HG03066 (cell line): ENCODE measurements at regions not wholly inside any gene's neighbourhood (a gene's known extent, or its start where the extent isn't known, plus 50 kb on each side); places are given as distances from the start of the nearest gene placed in this dataset.
"Not testable (repeated sequence)": the region's sequence is repeated elsewhere in the genome, so short reads cannot be mapped to it uniquely, and the experiment has no call there.

Experiments
- ATAC-seq: cut with Tn5 transposase; IDR thresholded peaks from one replicate; pipeline ENCODE4 v1.9.1; 2021; ENCODE audit warnings: low read depth; ENCODE audit not compliant: unreplicated experiment

GRCh38 chr2:207216457-207216856 lies 50.7 kb upstream of the KLF7 start:
- no peak for ATAC-seq

DNA sequence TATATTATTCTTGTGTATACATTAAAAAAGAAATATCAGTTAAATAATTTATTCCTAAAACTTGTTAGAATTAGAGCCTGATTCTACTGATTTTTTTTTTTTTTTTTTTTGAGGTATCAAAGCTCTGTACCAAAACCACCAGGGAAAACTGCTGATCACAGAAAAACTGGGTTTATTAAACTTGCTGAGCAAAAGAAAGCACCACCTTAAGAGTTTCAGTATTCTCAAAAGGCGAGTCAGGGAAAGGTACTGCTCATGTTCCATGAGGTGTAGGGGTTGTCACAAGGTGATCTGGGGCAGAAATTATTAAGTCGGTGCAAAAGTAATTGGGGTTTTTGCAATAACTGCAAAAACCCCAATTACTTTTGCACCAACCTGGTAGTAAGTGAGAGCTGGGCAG lies 51.7 kb upstream of the KLF7 start:
- no peak for ATAC-seq

DNA sequence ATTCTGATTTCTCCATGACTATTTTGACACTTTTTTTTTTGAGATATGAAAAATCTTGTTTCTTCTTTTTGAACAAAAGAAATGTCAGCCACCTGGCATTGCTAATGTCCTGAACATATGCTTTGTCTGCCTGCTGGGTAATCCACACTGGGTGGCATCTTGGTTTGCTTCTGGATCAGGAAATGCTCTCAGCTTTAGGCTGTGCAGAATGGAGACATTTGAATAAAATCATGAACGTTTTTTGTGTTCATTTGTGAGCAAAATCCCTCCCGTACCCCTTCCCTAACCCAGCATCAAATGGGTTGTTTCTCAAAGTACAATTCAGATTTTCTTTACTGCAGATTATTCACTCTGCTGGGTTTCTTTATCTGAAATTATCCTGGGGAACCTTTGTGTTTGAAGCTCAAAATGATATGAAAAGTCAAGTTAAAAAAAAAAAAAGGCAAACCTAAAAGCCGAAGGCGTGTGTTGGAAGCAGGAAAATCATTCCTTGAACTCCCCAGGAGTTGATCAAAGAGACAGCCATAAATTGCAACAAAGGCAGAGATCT lies 53.4 kb upstream of the KLF7 start:
- no peak for ATAC-seq

DNA sequence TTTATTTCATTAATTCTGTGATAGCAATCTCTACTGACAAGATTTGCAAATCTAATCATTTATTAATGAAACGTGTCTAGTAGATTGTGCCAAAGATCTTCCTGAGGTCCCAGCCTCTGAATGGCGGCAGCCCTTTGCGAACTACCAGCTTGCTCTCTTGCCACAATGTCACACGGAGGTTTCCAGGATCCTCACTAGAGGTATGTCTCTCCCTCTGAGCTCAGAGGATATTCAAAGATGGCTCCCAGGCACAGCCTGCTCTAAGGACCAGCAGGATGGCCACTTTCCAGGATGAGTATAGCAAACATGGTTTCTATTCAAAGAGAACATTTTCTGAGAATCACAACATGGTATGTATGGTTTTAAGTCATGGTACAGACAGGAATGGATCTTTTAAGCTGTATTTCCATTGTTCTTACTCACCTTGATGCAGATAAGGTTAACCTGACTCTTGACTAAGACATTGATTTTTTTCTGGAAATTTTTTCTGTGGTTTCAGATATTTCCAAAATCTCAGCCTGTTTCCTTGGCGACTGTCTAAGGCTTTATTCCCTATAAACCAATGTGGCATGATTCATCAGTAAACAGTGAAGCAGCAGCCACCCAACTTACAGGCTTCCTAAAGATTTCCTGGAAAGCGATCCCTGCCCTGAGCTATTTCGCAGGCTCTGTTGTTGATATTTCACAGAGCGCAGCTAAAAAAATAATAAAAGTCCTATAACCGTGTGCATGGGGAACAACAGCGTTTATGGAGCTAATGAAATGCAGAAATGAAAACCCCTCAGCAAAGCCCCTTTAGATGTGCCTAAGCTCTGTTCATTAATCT lies 54.1 kb upstream of the KLF7 start:
- ATAC-seq = no peak

- no peak for ATAC-seq
Measured at GRCh38 chr2:207221731-207222130, 56.0 kb upstream of the KLF7 start.

DNA sequence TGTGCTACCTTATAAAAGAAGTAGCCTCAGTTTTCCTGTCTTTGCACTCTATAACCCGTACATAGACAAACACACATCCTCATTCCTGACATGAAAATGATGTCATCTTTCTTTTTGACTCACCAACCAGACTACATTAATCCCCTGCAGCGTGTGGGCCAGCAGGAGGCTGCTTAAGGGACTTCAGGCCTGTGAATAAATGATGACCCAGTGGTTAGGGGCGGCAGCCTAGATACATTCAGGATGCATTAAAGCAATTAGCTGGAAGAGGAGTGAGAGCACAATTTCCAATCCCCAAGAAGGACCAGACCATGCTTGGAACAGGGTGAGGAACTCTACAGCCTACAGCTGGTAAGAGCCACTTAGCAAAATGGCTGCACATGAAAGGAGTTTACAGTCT lies 57.3 kb upstream of the KLF7 start:
- ATAC-seq = peak; percentile 57

- no peak for ATAC-seq
Measured at GRCh38 chr2:207224381-207224780, 58.6 kb upstream of the KLF7 start.

DNA sequence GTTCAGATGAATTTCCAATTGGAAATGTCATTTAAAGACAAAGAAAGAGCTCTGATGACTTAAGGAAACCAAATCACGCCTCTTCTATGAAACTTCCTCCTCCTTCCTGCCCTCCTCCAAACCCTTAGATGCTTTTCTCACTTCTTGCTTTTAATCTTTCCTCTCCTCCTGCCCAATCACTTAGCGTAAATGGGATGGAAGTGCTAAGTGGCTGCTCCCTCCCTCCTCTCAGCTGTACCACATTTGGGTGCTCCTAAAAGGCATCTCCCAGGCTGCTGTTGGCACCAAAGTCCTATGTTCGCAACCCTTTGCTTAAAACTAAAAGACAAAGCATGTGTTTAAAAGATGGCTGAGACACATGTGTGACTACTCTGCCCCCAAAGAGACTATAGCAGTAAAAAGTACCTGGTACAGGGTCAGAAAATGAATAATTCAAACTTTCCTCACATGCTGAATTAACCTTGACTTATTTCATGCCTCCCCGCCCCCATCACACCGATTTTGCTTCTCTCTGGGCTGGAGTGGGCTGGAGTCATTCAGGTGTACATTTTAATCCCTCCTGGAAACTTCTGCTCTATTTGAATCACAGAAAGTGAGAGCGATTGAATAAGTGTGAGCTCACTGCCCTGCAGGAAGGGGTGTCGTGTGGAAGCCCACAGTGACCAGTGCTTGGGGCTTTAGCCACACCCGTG lies 59.2 kb upstream of the KLF7 start:
- ATAC-seq = no peak

- no peak for ATAC-seq
Measured at GRCh38 chr2:207225773-207226172, 60.0 kb upstream of the KLF7 start.

DNA sequence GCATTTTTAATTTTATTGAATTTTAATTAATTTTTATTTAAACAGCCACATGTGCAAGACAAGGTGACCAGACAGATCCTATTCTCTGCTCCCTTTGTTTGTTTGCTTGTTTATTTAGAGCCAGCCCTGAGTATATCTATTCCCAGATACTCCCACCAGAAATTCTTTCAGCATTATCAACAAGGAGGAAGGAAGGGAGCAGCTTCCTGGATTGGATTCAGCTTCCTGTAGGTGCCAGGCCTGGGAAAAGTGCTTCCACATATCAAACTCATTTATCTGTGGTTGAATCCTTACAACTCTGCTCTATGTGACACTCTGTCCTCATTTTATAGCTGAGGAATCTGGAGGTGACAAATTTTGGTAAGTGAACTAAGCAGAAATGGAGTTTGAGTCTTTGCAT lies 60.5 kb upstream of the KLF7 start:
- ATAC-seq = no peak

DNA sequence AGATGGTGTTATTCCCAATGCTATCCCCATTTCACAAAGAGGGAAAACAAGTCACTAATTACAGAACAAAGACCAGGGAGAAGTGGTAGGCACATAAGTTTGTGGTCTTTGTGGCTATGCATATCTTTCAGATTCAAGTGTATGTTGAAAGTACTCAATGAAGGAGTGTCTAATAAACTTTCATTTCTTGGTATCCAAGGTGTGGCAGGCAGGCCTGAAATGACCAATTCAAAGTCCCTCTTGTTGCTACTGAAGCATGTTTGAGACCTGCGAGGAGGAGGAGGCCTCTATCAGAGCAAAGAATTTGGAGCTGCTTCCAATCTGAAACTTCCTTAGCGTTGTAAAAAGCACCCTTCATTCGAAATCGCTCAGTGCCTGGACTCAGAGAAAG lies 60.9 kb upstream of the KLF7 start:
- no peak for ATAC-seq

GRCh38 chr2:207227062-207227748 lies 61.5 kb upstream of the KLF7 start:
- no peak for ATAC-seq

GRCh38 chr2:207227749-207228145 lies 62.0 kb upstream of the KLF7 start:
- no peak for ATAC-seq

- no peak for ATAC-seq
Measured at GRCh38 chr2:207228402-207228801, 62.7 kb upstream of the KLF7 start.

- no peak for ATAC-seq
Measured at GRCh38 chr2:207229161-207229560, 63.4 kb upstream of the KLF7 start.

- ATAC-seq = no peak
Measured at GRCh38 chr2:207230261-207231105, 64.7 kb upstream of the KLF7 start.

DNA sequence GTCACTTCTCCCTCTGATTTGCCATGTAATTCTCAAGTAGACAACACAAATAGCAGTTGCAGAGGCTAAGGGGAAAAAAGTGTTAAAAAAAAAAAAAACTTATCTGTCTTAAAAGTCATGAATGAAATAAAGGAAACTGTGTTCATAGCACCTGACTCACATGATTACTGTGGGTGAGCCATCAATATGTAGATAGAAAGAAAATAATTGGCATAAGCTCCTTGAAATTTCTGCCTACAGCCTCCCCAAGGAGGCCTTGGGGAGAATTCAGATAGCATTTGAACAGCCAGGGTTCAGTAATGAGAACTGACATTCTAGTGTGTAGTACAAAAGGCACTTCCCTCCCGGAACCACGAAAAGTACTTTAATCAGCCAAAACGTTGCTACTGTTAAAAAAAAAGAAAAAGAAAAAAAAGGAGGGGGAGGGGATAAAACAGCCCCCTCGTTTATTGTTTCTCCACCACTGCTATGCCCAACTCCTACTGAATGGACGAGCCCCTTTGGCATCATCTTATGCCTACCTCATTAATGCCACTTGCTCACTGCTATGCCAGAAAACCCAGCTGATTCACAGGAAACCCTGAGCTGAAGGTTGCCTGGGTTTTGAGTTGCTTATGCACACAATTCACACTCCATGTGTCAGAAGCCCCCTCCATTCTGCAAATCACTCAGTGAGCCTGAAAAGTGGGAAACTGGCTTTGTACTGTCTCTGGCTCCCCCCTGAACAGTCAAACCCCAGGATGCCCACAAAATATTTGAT lies 65.5 kb upstream of the KLF7 start:
- no peak for ATAC-seq

- no peak for ATAC-seq
Measured at GRCh38 chr2:207231967-207232366, 66.2 kb upstream of the KLF7 start.

- ATAC-seq = not testable (repeated sequence)
Measured at GRCh38 chr2:207233141-207233540, 67.4 kb upstream of the KLF7 start.

DNA sequence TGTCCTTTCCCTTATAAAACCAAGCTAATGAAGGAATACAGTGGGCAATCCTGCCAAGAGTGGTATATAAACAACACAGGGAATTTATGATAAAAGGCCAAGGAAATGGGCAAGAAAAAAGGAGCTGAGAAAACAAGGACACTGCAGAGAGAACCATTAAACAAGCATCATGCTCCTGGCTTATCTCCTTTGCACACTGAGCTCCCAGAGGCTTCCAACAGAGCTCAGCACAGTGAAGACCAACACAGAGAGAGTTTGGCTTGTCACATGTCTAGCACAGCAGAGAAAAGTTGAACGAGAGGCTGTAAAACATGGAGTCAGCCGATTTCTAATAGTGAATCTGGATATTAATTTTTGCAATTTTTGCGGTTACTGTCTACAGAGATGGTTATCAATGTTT lies 68.0 kb upstream of the KLF7 start:
- no peak for ATAC-seq
